HG03457 (cell line): ENCODE measurements at regions not wholly inside any gene's neighbourhood (a gene's known extent, or its start where the extent isn't known, plus 50 kb on each side); places are given as distances from the start of the nearest gene placed in this dataset.
"Not testable (repeated sequence)": the region's sequence is repeated elsewhere in the genome, so short reads cannot be mapped to it uniquely, and the experiment has no call there.

Experiments
- ATAC-seq: cut with Tn5 transposase; IDR thresholded peaks from one replicate; pipeline ENCODE4 v1.9.1; 2021; ENCODE audit warnings: moderate number of reproducible peaks; ENCODE audit not compliant: unreplicated experiment

- ATAC-seq = no peak
Measured at GRCh38 chr9:587527-587926, 254.0 kb upstream of the DMRT1 start.

DNA sequence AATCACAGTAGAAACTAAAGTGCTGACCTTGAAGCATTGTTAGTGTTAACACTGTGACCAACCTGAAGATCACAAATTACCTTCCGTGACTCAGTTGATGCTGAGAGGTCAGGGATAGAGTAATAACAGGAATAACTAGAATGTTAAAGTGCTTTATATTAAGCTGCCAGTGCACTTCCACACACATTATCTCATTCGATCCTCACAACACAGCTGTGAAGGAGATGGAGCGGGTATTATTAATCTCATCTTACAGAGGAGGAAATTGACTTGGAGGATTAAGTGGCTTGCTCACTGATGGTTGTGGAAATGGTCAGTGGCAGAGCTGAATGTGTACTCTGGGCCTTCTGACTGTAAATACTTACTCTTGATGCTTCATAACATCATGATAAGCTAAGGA lies 252.5 kb upstream of the DMRT1 start:
- ATAC-seq = no peak

DNA sequence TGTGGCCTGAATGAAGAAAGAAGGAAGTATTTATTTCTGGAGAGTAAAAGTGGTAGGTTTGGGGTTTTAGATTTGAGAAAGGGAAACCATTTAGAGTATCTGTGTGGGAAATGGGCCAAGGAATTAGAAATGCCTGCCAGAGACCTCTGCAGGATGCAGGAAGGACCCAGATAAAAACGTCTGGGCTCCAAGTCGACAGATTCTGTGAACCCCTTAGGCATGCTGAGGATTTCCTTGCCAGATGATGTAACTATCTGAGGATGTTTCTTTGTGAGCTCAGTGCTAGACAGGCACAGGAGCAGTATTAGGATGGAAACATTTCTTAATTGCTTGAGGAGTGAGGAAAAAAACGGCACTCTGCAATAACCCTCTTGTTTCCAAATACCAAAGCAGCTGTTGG lies 251.8 kb upstream of the DMRT1 start:
- ATAC-seq = no peak

DNA sequence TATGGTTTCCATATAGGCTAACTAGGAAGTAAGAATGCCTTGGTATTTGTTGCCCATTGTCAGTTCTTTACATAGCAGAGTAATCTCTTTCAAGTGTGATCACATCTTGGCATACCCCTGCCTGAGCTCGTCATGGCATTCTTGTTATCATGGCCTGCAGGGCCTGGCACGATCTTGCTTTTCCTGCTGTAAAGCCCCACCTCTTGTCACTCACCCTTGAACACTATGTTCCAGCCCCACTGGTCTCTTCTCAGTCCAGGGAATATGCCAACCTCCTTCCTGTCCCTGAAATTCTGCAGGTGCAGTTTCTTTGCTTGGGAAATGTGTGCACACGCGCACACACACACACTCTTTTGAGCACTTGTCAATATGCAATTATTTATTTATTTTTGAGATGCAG lies 250.2 kb upstream of the DMRT1 start:
- no peak for ATAC-seq

DNA sequence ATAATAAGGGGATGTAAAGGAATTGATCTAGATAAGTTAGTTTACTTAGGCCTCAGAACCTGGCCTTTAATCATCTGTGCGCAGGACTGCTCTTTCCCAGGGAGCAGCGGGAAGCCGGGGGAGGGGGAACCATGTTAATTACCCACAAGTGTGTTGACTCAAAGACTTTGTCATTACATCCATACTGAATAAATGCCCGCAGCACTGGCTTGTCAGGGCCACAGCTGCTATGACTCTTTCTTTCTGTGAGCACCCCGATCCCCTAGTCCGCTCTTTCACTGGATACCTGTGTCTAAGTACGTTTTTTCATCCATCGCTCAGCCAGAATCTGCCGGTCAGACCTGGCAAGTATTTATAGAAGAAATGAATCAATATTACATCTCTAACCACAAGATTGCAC lies 249.3 kb upstream of the DMRT1 start:
- ATAC-seq = no peak

DNA sequence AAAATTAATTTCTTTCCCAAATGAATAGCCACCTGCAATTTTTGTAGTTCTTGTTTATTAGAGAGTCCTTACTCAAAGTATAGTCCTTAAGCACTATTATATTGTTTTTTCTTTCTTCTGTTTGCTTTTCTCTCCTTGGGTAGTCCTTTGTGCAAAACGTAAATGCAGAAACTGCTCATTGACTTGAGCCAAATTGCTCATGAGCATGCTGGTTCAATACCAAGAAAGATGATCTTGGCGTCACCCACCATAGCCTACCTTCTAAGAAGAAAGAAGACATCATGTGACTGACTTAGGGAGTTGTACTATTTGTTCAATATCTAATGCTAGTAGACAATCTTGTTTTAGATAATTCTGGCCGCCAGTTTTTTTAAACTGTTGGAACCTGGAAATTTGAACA lies 248.8 kb upstream of the DMRT1 start:
- ATAC-seq = no peak

- no peak for ATAC-seq
Measured at GRCh38 chr9:593809-594208, 247.7 kb upstream of the DMRT1 start.

- no peak for ATAC-seq
Measured at GRCh38 chr9:596703-597102, 244.8 kb upstream of the DMRT1 start.

- ATAC-seq = no peak
Measured at GRCh38 chr9:600006-600405, 241.5 kb upstream of the DMRT1 start.

DNA sequence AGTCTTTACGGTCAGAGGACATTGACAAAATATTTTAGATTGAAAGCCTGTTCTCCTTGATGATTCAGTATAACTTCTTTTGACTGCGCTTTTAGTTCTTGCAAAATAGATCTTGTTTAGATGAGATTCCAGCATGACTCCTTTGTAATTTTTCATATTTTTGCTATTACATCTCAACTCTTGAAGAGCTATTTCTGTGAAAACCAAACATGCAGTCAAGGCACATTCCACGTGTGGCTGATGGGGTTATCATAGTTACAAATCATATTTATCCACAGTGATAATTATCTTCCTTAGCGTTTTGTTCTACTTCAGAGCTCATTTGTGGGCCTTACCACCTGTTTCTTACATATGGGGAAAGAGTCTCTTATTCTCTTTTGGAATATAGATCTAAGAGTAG lies 238.8 kb upstream of the DMRT1 start:
- no peak for ATAC-seq

DNA sequence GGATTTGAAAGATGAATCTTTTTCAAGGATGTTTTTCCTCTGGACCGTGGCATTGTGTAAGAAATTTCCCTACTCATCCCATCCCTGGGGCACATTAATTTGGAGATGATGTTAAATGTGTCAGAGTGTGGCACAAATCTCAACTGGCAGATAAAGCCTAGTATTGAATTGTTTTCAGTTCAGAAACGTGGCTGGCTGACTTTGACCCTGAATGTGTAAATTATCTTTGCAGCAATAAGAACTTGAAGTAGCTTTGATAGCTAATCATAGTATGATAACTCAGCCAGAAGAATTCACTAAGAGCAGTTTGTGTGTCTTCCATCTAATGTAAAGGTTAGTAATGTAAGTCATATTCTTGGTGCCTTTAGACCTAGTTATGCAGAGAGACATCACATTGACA lies 238.4 kb upstream of the DMRT1 start:
- ATAC-seq = no peak

DNA sequence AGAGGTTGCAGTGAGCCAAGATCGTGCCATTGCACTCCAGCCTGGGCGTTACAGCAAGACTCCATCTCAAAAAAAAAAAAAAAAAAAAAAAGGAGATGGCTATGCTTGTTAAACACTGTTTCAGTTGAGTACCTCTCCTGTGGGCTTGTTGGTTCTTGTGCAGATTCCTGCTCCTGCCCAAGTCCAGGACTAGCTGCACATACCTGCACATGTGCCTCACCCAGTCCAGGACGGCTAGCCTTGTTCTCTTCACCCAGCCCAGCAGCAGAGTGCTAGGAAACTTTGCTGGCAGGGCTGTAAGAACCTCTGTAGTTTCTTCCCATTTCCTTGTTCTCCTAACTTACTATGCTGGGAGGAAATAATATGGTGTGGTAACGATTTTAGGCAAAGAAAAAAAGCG lies 234.1 kb upstream of the DMRT1 start:
- no peak for ATAC-seq

GRCh38 chr9:613771-614347 lies 227.6 kb upstream of the DMRT1 start:
- ATAC-seq = no peak

- ATAC-seq = no peak
Measured at GRCh38 chr9:614431-614830, 227.1 kb upstream of the DMRT1 start.

DNA sequence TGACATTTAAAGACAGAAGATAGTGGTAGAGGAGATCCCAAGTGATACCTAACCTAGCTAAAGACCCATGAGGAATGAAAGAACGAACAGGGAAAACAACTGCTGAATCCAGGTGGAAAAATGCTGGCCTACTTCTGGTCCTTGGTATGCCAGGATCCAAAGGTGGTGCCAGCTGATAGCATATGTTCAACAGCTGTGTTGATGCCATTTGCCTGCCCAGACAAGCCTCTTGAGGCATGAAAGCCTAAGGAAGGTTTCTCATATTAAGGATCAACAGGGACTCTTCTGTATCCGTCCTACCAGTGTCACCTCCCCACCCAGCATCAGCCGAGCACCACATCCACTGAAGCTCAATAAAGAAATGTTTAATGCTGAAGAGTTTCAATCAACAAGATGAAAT lies 225.7 kb upstream of the DMRT1 start:
- ATAC-seq = no peak

DNA sequence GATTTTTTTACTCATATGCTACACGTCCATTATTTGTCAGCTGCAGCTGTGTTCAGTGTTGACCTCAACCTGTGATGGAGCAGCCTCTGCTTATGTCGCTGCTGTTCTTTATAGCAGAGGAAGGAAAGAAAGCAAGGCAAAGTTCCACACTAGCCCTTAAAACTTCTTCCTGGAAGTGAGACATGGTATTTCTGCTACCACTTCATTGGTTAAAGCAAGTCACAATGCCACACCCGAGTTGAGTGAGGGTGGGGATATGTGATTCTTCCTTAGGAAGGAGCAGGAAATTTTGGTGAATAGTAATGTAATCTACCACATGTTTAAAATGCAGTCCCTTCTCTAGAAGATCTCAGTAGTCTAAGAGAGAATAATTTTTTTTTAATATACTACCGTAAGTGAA lies 224.8 kb upstream of the DMRT1 start:
- no peak for ATAC-seq

DNA sequence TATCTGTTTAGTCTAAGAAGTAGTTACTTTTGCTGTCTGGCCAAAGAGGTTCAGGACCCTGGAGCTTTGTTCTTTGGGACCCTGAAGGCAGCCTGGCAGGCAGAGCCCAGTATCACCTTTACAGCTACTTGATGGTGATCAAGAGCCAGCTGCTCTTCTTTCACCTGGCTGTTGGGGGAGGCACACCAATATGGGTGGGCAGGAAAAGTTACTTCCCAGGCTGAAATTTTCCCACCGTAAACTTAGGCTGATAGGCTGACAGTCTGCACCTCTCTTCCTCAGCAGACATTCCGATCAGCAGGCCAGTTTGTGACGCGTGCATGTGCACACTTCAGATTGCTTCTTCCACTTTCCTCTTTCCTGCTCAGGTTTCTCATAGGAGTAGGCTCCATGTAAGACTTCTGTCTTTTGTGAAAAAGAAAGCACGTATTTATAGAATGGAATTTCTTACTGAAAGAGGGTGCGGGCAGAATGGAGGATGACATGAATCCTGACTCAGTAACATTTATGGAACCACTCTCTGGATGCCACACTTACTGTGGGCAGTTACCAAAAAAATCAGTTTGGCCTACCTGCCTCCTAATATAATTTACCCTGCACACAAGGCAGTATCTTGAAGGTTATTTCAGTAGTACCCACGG lies 223.9 kb upstream of the DMRT1 start:
- ATAC-seq = no peak

DNA sequence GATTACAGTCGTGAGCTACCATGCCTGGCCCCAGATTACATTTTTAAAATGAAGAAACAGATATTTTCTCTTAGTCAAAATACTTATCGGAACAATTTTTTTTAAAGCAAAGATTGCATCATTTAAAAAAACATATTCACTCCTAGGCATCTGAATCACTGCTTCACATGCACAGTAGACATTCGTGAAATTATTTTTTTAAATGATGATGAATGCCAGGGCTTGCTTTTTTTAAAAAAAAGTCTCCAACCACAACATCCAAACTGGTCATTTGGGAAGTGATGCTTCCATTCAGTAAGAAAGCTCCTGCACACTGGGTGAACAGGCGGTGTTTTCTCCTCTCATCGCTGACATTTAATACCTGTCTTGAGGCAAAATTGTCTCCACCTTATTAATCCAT lies 223.0 kb upstream of the DMRT1 start:
- no peak for ATAC-seq

DNA sequence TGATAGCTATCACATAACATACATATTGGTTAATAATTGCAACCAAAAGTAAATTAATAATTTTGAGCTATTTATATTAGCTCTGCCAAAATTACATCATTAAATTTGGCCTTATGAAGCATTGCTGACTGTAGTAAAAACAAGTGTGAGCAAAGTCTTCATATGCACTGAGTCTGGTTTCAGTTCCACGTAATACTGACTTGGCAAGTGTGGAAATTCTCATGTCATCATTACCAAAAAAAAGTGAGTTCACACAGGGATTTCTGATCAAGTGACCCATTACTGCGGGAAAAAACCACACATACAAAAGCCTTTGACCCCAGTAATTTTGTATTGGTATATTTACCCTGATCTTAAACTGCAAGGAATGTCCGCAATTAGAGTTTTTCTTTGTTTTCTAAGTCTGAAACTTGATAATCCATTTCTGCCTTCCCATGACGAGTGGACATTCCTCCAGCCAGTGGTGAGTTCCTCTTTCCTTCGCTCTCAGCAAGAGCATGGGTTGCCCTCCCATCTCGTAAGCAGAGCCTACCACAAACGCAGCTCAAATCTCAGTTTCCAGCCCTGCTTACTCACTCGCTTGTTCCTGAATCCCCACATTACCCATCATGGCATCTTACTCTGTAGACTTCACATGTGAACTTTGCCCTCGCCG lies 220.2 kb upstream of the DMRT1 start:
- ATAC-seq = no peak

DNA sequence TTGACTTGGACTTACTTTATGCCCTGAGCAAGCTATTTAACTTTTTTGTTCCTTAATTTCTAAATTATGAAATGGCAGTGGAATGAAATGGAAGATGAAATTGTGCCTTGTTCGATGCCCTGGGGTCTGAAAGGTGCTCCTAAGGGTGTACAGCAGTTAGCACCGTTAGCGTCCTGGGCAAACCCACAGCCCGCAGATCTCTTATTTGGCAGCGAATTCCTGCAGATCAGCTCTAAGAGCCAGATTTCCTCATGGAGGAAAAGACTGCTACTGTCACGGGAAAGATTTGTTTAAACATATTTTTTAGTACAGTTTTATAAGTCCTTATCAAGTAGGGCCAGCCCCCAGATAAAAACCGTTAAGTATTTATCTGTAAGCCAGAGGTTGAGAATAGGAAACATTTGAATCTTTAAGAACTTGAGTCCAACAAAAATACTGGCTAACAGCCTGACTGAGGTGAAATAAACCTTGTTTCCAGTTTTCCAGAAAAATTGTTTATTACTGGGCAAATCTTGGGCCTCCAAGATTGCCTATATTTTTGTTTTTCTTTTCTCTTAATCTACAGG lies 216.5 kb upstream of the DMRT1 start:
- no peak for ATAC-seq

DNA sequence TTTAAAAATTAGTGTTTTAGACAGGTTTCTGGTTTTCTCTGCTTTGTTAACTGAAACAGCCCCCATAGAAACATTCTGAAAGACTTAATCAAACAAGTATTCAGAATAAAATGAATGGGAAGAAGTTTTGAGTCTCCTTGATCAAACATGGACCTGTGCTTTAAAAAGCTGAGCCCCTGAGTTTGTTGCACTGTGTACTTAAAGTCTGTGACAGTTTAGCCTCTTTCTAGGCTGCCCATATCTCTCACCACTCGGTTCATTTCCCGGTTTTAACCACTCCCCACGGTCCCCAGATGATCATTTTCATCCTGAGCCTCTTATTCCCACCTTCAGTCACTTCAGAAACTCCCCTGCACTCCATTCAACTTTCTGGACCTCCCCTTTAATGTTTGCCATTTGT lies 215.9 kb upstream of the DMRT1 start:
- ATAC-seq = no peak

GRCh38 chr9:626114-626513 lies 215.4 kb upstream of the DMRT1 start:
- ATAC-seq = not testable (repeated sequence)
